CD14-positive monocyte (primary cell): ENCODE measurements at regions not wholly inside any gene's neighbourhood (a gene's known extent, or its start where the extent isn't known, plus 50 kb on each side); places are given as distances from the start of the nearest gene placed in this dataset.

Experiments
- DNase-seq, 3 donors: peaks; one replicate each; pipeline ENCODE4 v3.0.0-alpha.2; 2011 to 2022
- H2AFZ ChIP-seq: 2 replicates; pipeline ENCODE4 v1.6.0; 2012; ENCODE audit warnings: mild to moderate bottlenecking, low read depth, low read length, inconsistent platforms; ENCODE audit not compliant: insufficient read depth, poor library complexity, severe bottlenecking
- H3K27ac ChIP-seq, 2 donors: 1 replicate in 1 of 2; 2 replicates in 1 of 2; pipeline ENCODE4 v1.5.1; 2012 to 2013; ENCODE audit warnings: low read length in 2 of 2, control low read depth in 1 of 2, inconsistent platforms in 1 of 2, low read depth in 1 of 2, mild to moderate bottlenecking in 1 of 2
- H3K27me3 ChIP-seq, 2 donors: one replicate each; pipeline versions ENCODE4 v1.6.0 to v1.6.1; 2011 to 2013; ENCODE audit warnings: low read length in 2 of 2; ENCODE audit not compliant: control insufficient read depth in 2 of 2, insufficient read depth in 2 of 2
- H3K36me3 ChIP-seq, 2 donors: replicated peaks in 1 of 2; 1 replicate in 1 of 2; 2 replicates in 1 of 2; pipeline versions ENCODE4 v1.5.1 to v1.6.1; 2012 to 2013; ENCODE audit warnings: low read length in 2 of 2, control low read depth in 1 of 2, inconsistent platforms in 1 of 2, mild to moderate bottlenecking in 1 of 2; ENCODE audit not compliant: insufficient read depth in 2 of 2, control insufficient read depth in 1 of 2
- H3K4me1 ChIP-seq, 2 donors: 1 replicate in 1 of 2; 2 replicates in 1 of 2; pipeline versions ENCODE4 v1.5.1 to v1.6.1; 2012 to 2013; ENCODE audit warnings: low read length in 2 of 2, control low read depth in 1 of 2, inconsistent platforms in 1 of 2, mild to moderate bottlenecking in 1 of 2, moderate library complexity in 1 of 2; ENCODE audit not compliant: insufficient read depth in 2 of 2, control insufficient read depth in 1 of 2
- H3K4me2 ChIP-seq: replicated peaks from 2 replicates; pipeline ENCODE3; 2012; ENCODE audit warnings: low read length, moderate library complexity, mild to moderate bottlenecking; ENCODE audit not compliant: poor library complexity, severe bottlenecking; ENCODE audit errors: extremely low read depth
- H3K4me3 ChIP-seq, 3 experiments: fragments of 200-600 bp in 1 of 3; sonication (generic) in 1 of 3; replicated peaks in 1 of 3; 1 replicate in 2 of 3; 2 replicates in 1 of 3; pipeline ENCODE4 v1.5.1; 2011 to 2013; ENCODE audit warnings: low read length in 3 of 3, mild to moderate bottlenecking in 3 of 3, control low read depth in 2 of 3, low read depth in 2 of 3, inconsistent platforms in 1 of 3, moderate library complexity in 1 of 3
- H3K79me2 ChIP-seq: 2 replicates; pipeline ENCODE4 v1.6.0; 2012; ENCODE audit warnings: mild to moderate bottlenecking, control low read depth, inconsistent platforms, low read length, moderate library complexity; ENCODE audit not compliant: insufficient read depth
- H3K9ac ChIP-seq: 2 replicates; pipeline ENCODE4 v1.6.0; 2017; ENCODE audit warnings: low read length, mild to moderate bottlenecking; ENCODE audit not compliant: insufficient read depth, poor library complexity, severe bottlenecking
- H3K9me3 ChIP-seq, 2 donors: replicated peaks in 1 of 2; 1 replicate in 1 of 2; 2 replicates in 1 of 2; pipeline versions ENCODE4 v1.5.1 to v1.6.1; 2012 to 2013; ENCODE audit warnings: low read length in 2 of 2, control low read depth in 1 of 2; ENCODE audit not compliant: control insufficient read depth in 1 of 2, insufficient read depth in 1 of 2
- H4K20me1 ChIP-seq: 2 replicates; pipeline ENCODE4 v1.6.0; 2012; ENCODE audit warnings: mild to moderate bottlenecking, low read length, control low read depth, moderate library complexity; ENCODE audit not compliant: insufficient read depth
- H3K27ac Mint-ChIP-seq, 7 donors: one replicate each; pipeline ENCODE4 v1.8.0; 2020; ENCODE audit warnings: mild to moderate bottlenecking in 7 of 7, mixed read lengths in 7 of 7, moderate library complexity in 6 of 7, inconsistent platforms in 2 of 7
- H3K27me3 Mint-ChIP-seq, 3 donors: one replicate each; pipeline ENCODE4 v1.8.0; 2021 to 2022; ENCODE audit warnings: low read depth in 3 of 3, mild to moderate bottlenecking in 3 of 3, mixed read lengths in 3 of 3, moderate library complexity in 3 of 3, inconsistent platforms in 1 of 3
- H3K36me3 Mint-ChIP-seq, 2 donors: one replicate each; pipeline ENCODE4 v1.8.0; 2020; ENCODE audit warnings: mixed read lengths in 2 of 2, inconsistent platforms in 1 of 2, mild to moderate bottlenecking in 1 of 2
- H3K4me1 Mint-ChIP-seq: one replicate; pipeline ENCODE4 v1.8.0; 2020; ENCODE audit warnings: mild to moderate bottlenecking, mixed read lengths
- H3K4me3 Mint-ChIP-seq, 2 donors: one replicate each; pipeline ENCODE4 v1.8.0; 2020; ENCODE audit warnings: mild to moderate bottlenecking in 2 of 2, mixed read lengths in 2 of 2, moderate library complexity in 1 of 2
- H3K9me3 Mint-ChIP-seq, 7 donors: one replicate each; pipeline ENCODE4 v1.8.0; 2020 to 2022; ENCODE audit warnings: mixed read lengths in 7 of 7, mild to moderate bottlenecking in 6 of 7, moderate library complexity in 6 of 7, inconsistent platforms in 2 of 7
- WGBS: methylation state at CpG from one replicate; pipeline ENCODE4 v1.1.5; 2013; ENCODE audit warnings: missing lambda C conversion rate; ENCODE audit not compliant: insufficient coverage; 5-methylcytosine and 5-hydroxymethylcytosine counted together
- intact Hi-C, 2 donors: fragments of 100-400 bp; cut with micrococcal nuclease; formaldehyde crosslinking; loops; one replicate each; pipeline versions ENCODE4 v1.15.0 to v1.15.1; 2023
- TF ChIP-seq, protein P1 (sequence below): fragments of 200-600 bp; IDR thresholded peaks from one replicate; pipeline ENCODE4 v1.8.0; 2022; ENCODE audit warnings: antibody characterized with exemption, mild to moderate bottlenecking

DNA sequence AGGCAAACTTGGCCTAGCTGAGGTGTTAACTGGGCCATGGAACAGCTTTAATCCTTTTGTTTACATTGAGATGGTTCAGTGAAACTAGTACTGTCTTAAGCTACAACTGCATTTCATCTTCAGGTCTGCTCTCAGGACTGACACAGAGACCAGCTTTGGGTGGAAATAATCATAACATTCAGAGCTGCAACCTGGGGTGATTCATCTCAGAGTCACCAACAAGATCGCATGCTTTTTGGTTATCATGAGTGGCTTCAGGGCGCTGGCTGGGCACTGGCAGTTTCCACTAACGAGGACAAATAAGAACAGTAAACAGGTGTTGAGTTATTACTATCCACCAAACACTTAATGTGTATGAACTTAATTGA, 60.9 kb upstream of the PAX6 start:
- H3K36me3 Mint-ChIP-seq, result no peaks in the 10 kb centered on the region
- Histone ChIP-seq H3K79me2 (no peaks in the 10 kb centered on the region), H3K4me1 (no peaks in the 10 kb centered on the region), H3K36me3 (no peaks in the 10 kb centered on the region), H4K20me1 (no peaks in the 10 kb centered on the region), H3K27me3 (peaks cover 0 to 4% of the 10 kb centered on the region in 2 donors), H3K9me3 (no peaks in the 10 kb centered on the region), H3K4me2 (no peak overlapping the region), H2AFZ (no peak overlapping the region), H3K27ac (no peak overlapping the region), H3K9ac (no peak overlapping the region), H3K4me3 (no peak overlapping the region)
- no CpG with 5 or more reads among the region's 3 CpGs for WGBS
- DNase-seq, result no peak
- peaks cover 0 to under 1% (median 0%) of the 10 kb centered on the region in 7 donors for H3K9me3 Mint-ChIP-seq
- no peak overlapping the region for H3K27ac Mint-ChIP-seq
- intact Hi-C loops, result no loop called here
- H3K4me1 Mint-ChIP-seq, result no peaks in the 10 kb centered on the region
- TF ChIP-seq, protein P1, sequence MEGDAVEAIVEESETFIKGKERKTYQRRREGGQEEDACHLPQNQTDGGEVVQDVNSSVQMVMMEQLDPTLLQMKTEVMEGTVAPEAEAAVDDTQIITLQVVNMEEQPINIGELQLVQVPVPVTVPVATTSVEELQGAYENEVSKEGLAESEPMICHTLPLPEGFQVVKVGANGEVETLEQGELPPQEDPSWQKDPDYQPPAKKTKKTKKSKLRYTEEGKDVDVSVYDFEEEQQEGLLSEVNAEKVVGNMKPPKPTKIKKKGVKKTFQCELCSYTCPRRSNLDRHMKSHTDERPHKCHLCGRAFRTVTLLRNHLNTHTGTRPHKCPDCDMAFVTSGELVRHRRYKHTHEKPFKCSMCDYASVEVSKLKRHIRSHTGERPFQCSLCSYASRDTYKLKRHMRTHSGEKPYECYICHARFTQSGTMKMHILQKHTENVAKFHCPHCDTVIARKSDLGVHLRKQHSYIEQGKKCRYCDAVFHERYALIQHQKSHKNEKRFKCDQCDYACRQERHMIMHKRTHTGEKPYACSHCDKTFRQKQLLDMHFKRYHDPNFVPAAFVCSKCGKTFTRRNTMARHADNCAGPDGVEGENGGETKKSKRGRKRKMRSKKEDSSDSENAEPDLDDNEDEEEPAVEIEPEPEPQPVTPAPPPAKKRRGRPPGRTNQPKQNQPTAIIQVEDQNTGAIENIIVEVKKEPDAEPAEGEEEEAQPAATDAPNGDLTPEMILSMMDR, result no peak
- H3K4me3 Mint-ChIP-seq, result no peak overlapping the region
- peaks cover 15 to 24% (median 19%) of the 10 kb centered on the region in 3 donors for H3K27me3 Mint-ChIP-seq

DNA sequence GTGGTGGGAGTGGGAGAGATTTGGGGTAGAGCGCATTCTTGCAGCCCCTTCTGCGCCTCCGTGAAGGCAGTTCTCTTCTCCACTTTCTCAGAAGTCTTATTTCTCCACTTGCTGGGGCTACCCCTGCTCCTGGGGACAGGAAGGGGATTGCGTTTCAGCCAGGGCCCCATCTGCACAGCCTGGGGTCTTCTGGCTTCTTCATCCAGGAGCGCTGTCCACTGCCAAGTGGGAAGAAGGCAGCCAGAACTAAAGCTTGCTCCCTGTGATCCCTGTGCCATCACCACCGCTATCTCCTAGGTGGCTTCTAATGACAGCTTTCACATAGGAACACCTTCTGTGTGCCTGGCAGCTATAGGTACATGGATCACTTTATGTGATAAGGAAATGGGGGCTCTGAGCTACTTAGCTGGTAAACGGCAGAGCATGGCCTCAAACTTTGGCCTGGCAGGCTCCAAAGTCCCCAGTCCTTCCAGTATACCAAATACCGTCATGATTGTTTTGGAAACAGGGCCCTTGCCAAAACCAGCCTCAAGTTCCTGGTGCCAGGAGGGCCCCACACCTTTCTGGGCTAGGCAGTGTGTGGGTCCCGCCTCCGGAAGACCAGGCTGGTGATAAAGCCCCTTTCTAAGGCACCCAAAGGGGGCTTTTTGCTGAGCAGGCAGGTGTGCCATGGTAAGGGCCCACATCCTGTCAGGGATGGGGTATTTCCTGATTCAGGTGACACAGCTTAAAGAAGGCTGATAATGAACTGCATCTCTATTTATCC, 60.4 kb upstream of the PAX6 start:
- peaks cover 0 to 4% of the 10 kb centered on the region in 2 donors for H3K27me3 ChIP-seq
- Mint-ChIP-seq H3K9me3 (peaks cover 0 to 2% (median 0%) of the 10 kb centered on the region in 7 donors), H3K27me3 (peaks cover 15 to 24% (median 19%) of the 10 kb centered on the region in 3 donors)

More for the DNA sequence above, 60.4 kb upstream of the PAX6 start:
- H3K79me2 ChIP-seq, result no peaks in the 10 kb centered on the region
- no peak overlapping the region for H3K9ac ChIP-seq
- no peak overlapping the region for H2AFZ ChIP-seq
- H3K4me1 ChIP-seq, result no peaks in the 10 kb centered on the region
- no peaks in the 10 kb centered on the region for H3K4me1 Mint-ChIP-seq
- intact Hi-C loops, result no loop called here
- no peak overlapping the region for H3K4me3 ChIP-seq
- no peak overlapping the region for H3K27ac Mint-ChIP-seq
- H3K27ac ChIP-seq, result no peak overlapping the region
- no peak for DNase-seq
- TF ChIP-seq, protein P1, result no peak
- H4K20me1 ChIP-seq, result no peaks in the 10 kb centered on the region
- no peaks in the 10 kb centered on the region for H3K36me3 ChIP-seq
- no peaks in the 10 kb centered on the region for H3K36me3 Mint-ChIP-seq
- 66% methylated on average over 5 of the region's 10 CpGs for WGBS
- no peaks in the 10 kb centered on the region for H3K9me3 ChIP-seq
- H3K4me3 Mint-ChIP-seq, result no peak overlapping the region
- no peak overlapping the region for H3K4me2 ChIP-seq
